ENCODE measurements at regions not wholly inside any gene's neighbourhood (a gene's known extent, or its start where the extent isn't known, plus 50 kb on each side); places are given as distances from the start of the nearest gene placed in this dataset.

GRCh38 chr3:182487143-182487542, 306.2 kb upstream of the ATP11B start:
- no peak for TF ChIP-seq CTCF (conservative IDR thresholded peaks at IDR 0.05)
- no peak overlapping the region for H3K27ac ChIP-seq

DNA sequence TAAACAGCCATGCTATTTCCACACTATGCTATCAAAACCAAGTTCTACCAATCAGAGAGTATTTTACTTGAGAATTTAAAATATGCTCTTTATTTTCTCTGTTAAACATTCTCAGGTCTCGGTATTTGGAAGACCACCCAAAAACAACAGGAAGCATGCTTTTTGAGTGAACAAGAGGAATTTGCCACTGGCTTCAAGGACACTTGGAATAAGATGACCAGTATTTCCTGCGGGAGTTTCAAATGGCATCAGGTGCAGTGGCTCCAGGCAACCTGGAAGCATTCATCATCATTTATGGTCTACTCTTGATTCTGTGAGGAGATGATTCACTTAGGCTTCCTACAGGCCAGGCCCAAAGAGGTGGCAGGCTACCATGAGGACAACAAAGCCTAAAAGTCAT, 305.7 kb upstream of the ATP11B start:
- no peak overlapping the region for H3K27ac ChIP-seq
- no peak for TF ChIP-seq CTCF (conservative IDR thresholded peaks at IDR 0.05)

DNA sequence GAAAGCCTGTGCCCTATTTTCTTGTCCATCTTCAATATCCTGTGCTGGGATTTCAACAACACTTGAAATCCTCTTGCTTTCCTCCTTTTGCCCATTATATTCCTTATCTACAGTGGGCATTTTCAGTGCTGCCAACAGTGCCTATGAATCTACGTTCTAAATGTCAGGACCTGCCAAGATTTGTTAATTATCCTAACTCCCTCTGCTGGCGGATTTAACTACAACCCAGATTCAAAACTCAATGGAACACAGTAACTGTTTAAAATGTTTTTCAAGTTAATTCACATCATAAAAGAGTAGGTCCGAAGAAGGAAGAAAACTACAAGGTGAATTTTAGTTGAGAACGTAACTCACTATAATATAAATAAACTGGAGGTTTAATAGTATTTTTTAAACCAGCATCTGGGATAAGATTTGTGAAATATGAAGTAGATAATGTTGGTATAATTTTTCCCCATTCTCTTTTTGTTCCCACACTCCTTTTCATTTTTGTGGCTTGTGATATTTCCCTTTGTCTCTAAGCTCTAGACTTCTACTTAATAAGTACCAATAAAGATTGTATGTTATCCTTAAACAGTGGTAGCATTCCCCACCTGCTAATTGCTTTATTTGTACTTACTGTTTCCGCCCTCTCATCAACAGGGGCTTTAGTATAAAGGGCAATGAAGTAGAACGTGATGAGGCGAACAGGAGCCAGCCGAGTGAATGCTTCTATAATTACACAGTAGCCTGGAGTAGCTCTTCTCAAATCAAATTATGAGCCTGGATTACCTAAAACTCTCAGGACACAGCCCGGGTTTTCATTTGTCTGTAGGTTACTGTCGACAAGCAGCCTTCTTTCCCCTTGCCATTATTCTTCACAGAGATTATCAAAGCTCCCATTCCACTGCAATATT, 302.5 kb upstream of the ATP11B start:
- H3K27ac ChIP-seq, result peak overlapping the region; percentile 36
- TF ChIP-seq CTCF (conservative IDR thresholded peaks at IDR 0.05), result peak; percentile 76

DNA sequence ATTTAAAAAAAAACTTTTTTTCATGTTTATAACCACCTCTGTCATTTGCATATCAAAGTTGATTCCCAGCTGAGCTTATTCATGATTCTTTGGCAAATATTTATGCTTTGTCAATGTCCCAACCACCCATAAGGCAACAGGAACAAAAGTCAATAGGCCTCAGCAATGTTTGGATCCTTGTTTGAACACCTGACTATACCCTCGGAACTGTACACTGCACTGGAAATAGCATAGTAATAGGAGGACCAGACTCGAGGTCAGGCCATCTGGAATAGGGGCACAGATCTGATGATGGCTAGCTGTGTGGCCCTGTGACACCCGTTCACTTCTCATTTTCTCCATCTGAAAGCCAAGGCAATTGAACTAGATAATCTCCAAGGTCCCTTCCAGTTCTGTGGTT, 301.7 kb upstream of the ATP11B start:
- H3K27ac ChIP-seq, result peak overlapping the region; percentile 36

GRCh38 chr3:182492536-182492935, 300.8 kb upstream of the ATP11B start:
- TF ChIP-seq CTCF (conservative IDR thresholded peaks at IDR 0.05), result no peak
- H3K27ac ChIP-seq, result no peak overlapping the region

More for the DNA sequence above, 301.7 kb upstream of the ATP11B start:
- no peak for TF ChIP-seq CTCF (conservative IDR thresholded peaks at IDR 0.05)

- no peak overlapping the region for H3K27ac ChIP-seq
- TF ChIP-seq CTCF (conservative IDR thresholded peaks at IDR 0.05), result no peak
These were observed 293.0 kb upstream of the ATP11B start for GRCh38 chr3:182500289-182500688.

GRCh38 chr3:182501856-182502255, 291.4 kb upstream of the ATP11B start:
- H3K27ac ChIP-seq, result no peak overlapping the region
- no peak for TF ChIP-seq CTCF (conservative IDR thresholded peaks at IDR 0.05)

Data from VCaP (cell line).